ENCODE measurements at regions not wholly inside any gene's neighbourhood (a gene's known extent, or its start where the extent isn't known, plus 50 kb on each side); places are given as distances from the start of the nearest gene placed in this dataset.

GRCh38 chr16:26665166-26665939, 401.4 kb upstream of the C16orf82 start:
- TF ChIP-seq JUND (IDR thresholded peaks at IDR 0.05; ENCODE audit: low read depth, low read length) (no peak), POLR2A (IDR thresholded peaks at IDR 0.05; ENCODE audit: low read depth, low read length) (no peak), E2F4 (IDR thresholded peaks at IDR 0.05; ENCODE audit: low read depth, low read length) (no peak), MTA3 (IDR thresholded peaks at IDR 0.05; ENCODE audit: borderline replicate concordance, low read length) (no peak), PKNOX1 (IDR thresholded peaks at IDR 0.05) (no peak)

Measured in GM12878 (cell line).